Brain microvascular endothelial cell (primary cell): ENCODE measurements at regions not wholly inside any gene's neighbourhood (a gene's known extent, or its start where the extent isn't known, plus 50 kb on each side); places are given as distances from the start of the nearest gene placed in this dataset.

Experiments used
- DNase-seq: peaks from one replicate; pipeline ENCODE4 v3.0.0-alpha.2; 2020
- H3K27ac ChIP-seq: fragments of 250-450 bp; sonication (Bioruptor Pico); 2 replicates; pipeline ENCODE4 v1.5.1; 2020; ENCODE audit warnings: mild to moderate bottlenecking, moderate library complexity
- H3K27me3 ChIP-seq: fragments of 250-450 bp; sonication (Bioruptor Pico); replicated peaks from 2 replicates; pipeline ENCODE4 v1.5.1; 2020; ENCODE audit warnings: mild to moderate bottlenecking
- H3K36me3 ChIP-seq: fragments of 250-450 bp; sonication (Bioruptor Pico); replicated peaks from 2 replicates; pipeline ENCODE4 v1.5.1; 2020; ENCODE audit warnings: mild to moderate bottlenecking
- H3K4me3 ChIP-seq: 2 replicates; pipeline ENCODE4 v1.5.1; 2011; ENCODE audit warnings: low read depth, mild to moderate bottlenecking, control low read depth, low read length, moderate library complexity
- CTCF ChIP-seq: IDR thresholded peaks from 2 replicates; pipeline ENCODE4 v1.5.1; 2011; ENCODE audit warnings: low read depth, mild to moderate bottlenecking, moderate library complexity, low read length, control low read depth, inconsistent platforms; ENCODE audit errors: missing control alignments
- in situ Hi-C: cut with HindIII; loops from 2 replicates; pipeline ENCODE4 v1.10.0; 2017; ENCODE audit warnings: low sequenced_read_pairs, low pct_ligation_motif_present

GRCh38 chr5:97838214-97838613 lies 655.2 kb upstream of the RIOK2 start:
- in situ Hi-C loops = no loop called here
- DNase-seq = peak; percentile 66
- H3K27ac ChIP-seq = peak overlapping the region; percentile 92
- no peaks in the 10 kb centered on the region for H3K27me3 ChIP-seq
- no peaks in the 10 kb centered on the region for H3K36me3 ChIP-seq
- H3K4me3 ChIP-seq = no peak overlapping the region
- no peak for TF ChIP-seq CTCF

GRCh38 chr5:97839341-97840086 lies 656.5 kb upstream of the RIOK2 start:
- no peaks in the 10 kb centered on the region for H3K36me3 ChIP-seq
- TF ChIP-seq CTCF = no peak
- no peak overlapping the region for H3K4me3 ChIP-seq
- H3K27me3 ChIP-seq = no peaks in the 10 kb centered on the region
- H3K27ac ChIP-seq = peak overlapping the region; percentile 92
- peak; percentile 49 for DNase-seq
- in situ Hi-C loops = no loop called here

GRCh38 chr5:97840643-97841042 lies 657.6 kb upstream of the RIOK2 start:
- Histone ChIP-seq H3K27ac (peak overlapping the region; percentile 92), H3K36me3 (no peaks in the 10 kb centered on the region), H3K4me3 (no peak overlapping the region), H3K27me3 (no peaks in the 10 kb centered on the region)
- in situ Hi-C loops = no loop called here
- DNase-seq = peak; percentile 11
- TF ChIP-seq CTCF = no peak

- no peak overlapping the region for H3K27ac ChIP-seq
- no peak for DNase-seq
- no peaks in the 10 kb centered on the region for H3K36me3 ChIP-seq
- in situ Hi-C loops = no loop called here
- no peaks in the 10 kb centered on the region for H3K27me3 ChIP-seq
- no peak overlapping the region for H3K4me3 ChIP-seq
- TF ChIP-seq CTCF = no peak
Measured at GRCh38 chr5:97842687-97843086, 659.6 kb upstream of the RIOK2 start.

GRCh38 chr5:97844797-97845196 lies 661.8 kb upstream of the RIOK2 start:
- in situ Hi-C loops = no loop called here
- H3K36me3 ChIP-seq = no peaks in the 10 kb centered on the region
- H3K27ac ChIP-seq = no peak overlapping the region
- no peak for TF ChIP-seq CTCF
- no peak for DNase-seq
- no peak overlapping the region for H3K4me3 ChIP-seq
- H3K27me3 ChIP-seq = no peaks in the 10 kb centered on the region

GRCh38 chr5:97846643-97847042 lies 663.6 kb upstream of the RIOK2 start:
- H3K27me3 ChIP-seq = no peaks in the 10 kb centered on the region
- H3K27ac ChIP-seq = no peak overlapping the region
- TF ChIP-seq CTCF = no peak
- H3K36me3 ChIP-seq = no peaks in the 10 kb centered on the region
- in situ Hi-C loops = no loop called here
- DNase-seq = no peak
- H3K4me3 ChIP-seq = no peak overlapping the region
